GM19043 (cell line): ENCODE measurements at regions not wholly inside any gene's neighbourhood (a gene's known extent, or its start where the extent isn't known, plus 50 kb on each side); places are given as distances from the start of the nearest gene placed in this dataset.
"Not testable (repeated sequence)": the region's sequence is repeated elsewhere in the genome, so short reads cannot be mapped to it uniquely, and the experiment has no call there.

Experiments
- ATAC-seq: cut with Tn5 transposase; IDR thresholded peaks from one replicate; pipeline ENCODE4 v1.9.1; 2021; ENCODE audit warnings: low read depth; ENCODE audit not compliant: unreplicated experiment

- no peak for ATAC-seq
Observed at GRCh38 chr2:57617318-57617717, 429.3 kb upstream of the VRK2 start.

GRCh38 chr2:57621122-57621663 lies 425.4 kb upstream of the VRK2 start:
- ATAC-seq = no peak

- no peak for ATAC-seq
Observed at GRCh38 chr2:57622009-57622408, 424.6 kb upstream of the VRK2 start.

- ATAC-seq = no peak
Observed at GRCh38 chr2:57656198-57656597, 390.4 kb upstream of the VRK2 start.

DNA sequence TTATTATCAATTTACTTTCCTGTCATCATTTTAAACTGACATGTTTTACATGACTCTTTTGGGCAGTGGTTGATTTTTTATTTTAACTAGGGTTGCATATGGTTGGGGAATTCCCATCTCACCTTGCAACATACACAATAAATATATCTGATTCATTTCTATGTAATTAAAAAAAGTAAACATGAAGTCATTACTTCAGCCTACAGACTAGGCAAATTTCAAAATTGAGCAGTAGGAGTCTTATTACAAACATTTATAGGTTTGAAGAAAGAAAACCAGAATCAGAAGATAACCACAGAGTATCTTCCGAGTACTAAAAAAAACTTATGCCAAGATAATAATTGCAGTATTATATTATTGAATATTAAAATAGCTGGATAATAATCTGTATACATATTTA lies 377.0 kb upstream of the VRK2 start:
- no peak for ATAC-seq

DNA sequence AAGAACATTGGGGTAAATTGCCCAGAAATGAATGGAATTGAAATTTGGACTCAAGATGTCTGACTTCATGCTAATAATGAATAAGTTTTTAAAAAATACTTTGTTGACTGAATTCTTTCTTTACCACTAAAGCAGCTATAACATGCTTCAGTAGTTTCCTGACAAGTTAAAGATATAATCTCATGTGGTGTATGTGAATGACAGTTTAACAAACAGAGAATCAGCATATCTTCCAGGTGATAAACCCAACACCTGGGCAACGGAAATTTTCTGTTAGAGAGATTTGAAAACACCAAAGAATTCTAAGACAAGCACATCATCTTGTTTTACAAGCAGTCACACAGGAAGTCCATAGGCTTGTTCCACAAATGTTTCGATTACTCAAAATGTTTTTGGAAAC lies 372.6 kb upstream of the VRK2 start:
- ATAC-seq = no peak

DNA sequence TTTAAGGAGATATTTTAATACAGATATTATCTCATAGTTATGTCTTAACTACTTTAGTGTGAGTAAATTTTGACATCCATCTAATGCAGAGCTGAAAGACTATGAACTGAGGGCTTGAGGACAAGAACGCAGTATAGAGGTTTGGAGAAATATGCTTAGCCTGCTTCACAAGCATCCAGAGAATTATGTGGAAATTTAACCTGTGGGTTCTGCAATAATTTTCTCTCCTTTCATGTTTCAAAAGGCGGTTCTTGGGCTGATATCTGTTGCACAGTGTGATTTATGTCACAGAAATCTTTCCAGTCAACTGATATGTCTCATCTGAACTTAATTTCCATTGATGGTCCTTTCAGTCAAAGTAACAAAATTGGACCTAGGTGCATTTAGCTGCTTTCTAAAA lies 371.9 kb upstream of the VRK2 start:
- ATAC-seq = no peak

- ATAC-seq = no peak
Observed at GRCh38 chr2:57677296-57677695, 369.3 kb upstream of the VRK2 start.

DNA sequence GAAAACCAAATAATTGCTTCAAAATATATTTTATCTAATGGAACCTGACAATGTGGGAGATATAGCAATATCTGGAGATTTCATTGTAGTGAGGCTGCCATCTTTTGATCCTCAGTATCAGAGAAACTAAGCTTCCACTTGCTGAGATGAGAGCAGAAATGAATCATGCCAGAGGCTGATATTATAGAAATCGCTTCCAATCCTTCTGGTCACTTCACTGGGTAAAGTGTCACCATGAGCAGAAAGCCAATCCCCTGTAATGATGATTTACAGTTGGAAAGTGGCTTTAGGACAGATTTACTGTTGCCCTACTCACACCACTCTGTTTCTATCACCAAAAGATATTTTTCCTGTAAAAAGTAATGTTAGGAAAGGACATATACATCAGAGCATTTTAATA lies 365.0 kb upstream of the VRK2 start:
- ATAC-seq = no peak

DNA sequence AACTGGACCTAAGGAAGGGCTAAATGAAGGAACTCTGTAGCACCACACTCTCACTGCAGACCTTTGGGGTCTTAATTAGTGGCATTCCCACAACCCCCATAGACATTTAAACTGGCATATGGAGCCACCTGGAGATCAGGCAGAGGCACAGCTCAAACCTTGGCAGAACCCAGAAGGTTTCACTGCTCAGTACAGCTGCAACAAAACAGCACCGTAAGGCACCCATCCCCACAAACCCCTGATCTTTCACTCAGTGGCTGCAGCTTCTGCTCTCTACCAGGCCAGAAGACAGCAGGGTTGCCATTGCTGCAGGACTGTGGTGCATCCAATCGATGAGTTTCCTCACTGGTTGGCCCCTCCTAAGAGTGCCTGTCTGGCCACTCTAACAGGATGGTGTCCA lies 361.6 kb upstream of the VRK2 start:
- no peak for ATAC-seq

DNA sequence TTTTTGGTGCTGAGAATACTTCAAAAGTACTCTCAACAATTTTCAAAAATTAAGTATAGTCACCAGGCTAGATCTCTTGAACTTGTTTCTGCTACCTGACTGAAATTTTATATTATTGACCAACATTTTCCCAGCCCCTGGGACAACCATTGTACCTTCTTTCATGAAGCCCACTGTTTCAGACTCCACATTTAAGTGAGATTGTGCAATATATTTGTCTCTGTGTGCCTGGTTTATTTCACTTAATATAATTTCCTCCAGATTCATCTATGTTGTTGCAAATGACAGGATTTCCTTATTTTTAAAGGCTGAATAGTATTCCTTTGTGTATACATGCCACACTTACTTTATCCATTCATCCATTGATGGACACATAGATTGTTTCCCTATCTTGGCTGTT lies 354.2 kb upstream of the VRK2 start:
- no peak for ATAC-seq

DNA sequence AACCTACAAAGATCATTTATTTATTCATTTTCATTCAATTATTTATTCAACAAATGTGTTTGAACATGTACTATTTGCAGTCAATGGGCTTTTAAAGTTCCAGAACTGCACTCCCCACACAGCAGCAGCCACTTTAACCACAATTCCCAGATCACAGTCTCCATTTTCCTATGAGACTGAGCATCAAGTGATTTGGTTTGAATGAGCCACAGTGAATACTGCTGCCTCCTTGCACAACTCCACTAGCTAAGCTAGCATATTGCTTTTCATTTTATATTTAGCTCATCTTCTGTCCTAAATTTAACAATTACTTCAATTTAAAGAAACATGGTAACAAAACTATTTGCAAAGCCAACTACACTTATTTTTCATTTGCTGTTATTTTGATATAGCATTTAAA lies 353.4 kb upstream of the VRK2 start:
- ATAC-seq = no peak

DNA sequence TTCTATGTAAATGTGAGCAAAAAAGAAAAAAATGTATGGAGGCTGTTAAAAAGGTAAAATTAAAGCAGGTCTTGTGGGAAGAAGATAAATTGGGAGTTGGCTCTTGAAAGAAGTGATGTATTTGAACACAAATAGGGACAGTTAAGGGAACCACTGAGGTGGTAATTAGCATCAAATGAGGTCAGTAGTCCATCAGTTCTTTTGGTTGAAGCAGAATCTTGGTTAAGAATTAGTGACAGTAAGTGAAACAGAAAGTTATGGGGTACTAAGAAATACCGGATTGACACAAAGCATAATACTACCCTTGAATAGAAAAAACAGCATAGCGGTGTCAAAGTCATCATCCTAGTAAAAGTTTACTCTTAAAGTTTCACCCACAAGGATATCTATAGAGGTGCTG lies 352.6 kb upstream of the VRK2 start:
- no peak for ATAC-seq

DNA sequence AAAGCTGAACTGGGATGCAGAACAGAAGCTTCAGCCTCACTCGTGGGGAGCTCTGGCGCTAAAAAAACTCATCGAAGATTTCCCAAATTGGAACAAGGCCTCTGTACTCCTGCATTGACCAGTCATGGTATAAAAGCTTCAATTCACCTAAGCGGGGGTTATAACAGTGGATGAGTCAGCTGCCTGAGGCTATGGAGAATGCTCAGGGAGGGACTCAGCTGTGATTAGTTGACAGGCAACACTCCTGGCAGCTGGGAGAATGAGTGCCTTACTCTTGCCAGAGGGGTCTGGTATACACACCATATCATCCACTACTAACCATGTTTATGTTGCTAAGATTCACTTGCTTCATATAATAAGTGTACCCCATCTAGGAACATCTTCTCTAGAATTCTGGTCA lies 350.6 kb upstream of the VRK2 start:
- ATAC-seq = no peak

DNA sequence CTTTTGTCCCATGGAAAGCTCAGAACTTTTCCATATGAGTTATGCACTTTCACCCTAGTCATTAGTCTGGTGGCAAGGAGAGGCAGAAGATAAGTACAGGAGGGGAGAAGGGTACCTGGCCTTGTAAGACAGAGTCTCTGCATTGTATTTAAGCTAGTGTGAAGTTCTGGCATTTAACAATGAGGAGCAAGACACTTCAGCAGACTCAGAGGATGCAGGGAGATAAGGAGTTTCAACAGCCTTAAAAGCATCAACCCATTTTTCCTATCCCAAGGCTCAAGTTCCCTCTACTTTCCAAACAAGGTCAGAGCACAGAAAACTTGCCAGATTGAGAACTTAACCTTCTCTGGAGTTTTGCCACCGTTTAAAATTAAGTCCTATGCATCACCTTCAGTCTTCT lies 348.2 kb upstream of the VRK2 start:
- no peak for ATAC-seq

- no peak for ATAC-seq
Observed at GRCh38 chr2:57698935-57699449, 347.6 kb upstream of the VRK2 start.

DNA sequence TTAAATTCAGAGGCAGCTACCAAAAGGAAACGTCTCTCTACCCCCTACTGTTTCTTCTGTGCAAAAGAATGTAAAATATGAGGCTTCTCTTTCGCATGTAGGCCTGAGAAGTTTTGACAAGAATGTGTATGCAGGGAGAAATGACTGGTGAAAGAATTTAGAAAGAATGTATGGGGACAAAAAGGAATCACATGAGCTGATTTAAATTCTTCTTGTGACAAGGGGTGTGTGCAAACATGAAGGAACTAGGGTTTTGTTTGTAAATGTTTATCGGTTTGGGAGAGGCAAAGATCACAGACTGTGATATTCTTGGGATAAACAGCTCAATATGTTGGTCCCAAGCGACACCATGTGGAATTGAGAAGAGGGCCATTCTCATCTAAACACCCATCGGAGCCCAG lies 345.2 kb upstream of the VRK2 start:
- ATAC-seq = no peak

DNA sequence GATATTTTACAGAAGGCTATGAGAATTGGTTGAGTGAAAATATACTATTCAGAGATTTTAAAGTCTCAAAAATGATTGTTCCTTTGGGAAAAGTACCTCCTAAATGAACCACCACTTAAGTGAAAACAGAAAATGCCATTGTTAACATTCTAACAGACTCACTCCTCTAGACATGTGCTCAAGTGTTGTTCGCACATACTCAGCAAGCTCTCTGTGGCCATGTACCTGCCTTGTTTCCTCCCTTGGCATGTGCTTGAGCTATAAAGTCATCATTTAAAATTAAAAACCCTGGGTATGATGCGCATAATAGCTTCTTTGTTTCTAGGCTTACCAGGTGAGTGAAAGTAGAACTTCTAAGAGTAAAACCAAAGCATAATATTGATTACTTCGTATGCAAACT lies 343.2 kb upstream of the VRK2 start:
- no peak for ATAC-seq

DNA sequence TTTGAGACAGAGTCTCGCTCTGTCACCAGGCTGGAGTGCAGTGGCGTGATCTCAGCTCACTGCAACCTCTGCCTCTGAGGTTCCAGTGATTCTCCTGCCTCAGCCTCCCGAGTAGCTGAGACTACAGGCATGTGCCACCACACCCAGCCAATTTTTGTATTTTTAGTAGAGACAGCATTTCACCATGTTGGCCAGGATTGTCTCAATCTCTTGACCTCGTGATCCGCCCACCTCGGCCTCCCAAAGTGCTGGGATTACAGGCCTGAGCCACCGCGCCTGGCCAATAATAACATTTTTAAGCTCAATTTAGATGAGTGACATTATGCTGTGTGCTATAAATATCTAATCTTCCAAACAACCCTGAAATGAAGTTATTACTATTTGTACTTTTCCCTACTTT lies 338.8 kb upstream of the VRK2 start:
- ATAC-seq = not testable (repeated sequence)

DNA sequence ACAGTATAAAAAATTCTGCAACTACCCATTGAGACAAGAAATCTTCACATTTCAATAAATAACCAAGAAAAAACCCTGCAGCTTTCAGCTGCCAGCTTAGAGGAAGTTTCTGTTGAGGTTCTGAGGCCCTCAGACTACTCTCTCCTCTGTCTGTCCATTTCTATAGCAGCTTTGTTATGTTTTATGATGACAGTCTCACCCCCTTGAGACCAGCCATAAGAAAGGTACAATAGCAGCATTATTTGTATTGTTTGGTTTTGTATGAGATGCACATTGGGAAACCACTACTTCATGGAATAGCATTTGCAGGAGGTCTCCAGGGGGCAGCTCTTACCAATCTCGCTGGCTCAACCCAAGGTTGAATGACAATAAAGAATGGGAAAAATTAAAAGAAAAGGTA lies 334.6 kb upstream of the VRK2 start:
- no peak for ATAC-seq

DNA sequence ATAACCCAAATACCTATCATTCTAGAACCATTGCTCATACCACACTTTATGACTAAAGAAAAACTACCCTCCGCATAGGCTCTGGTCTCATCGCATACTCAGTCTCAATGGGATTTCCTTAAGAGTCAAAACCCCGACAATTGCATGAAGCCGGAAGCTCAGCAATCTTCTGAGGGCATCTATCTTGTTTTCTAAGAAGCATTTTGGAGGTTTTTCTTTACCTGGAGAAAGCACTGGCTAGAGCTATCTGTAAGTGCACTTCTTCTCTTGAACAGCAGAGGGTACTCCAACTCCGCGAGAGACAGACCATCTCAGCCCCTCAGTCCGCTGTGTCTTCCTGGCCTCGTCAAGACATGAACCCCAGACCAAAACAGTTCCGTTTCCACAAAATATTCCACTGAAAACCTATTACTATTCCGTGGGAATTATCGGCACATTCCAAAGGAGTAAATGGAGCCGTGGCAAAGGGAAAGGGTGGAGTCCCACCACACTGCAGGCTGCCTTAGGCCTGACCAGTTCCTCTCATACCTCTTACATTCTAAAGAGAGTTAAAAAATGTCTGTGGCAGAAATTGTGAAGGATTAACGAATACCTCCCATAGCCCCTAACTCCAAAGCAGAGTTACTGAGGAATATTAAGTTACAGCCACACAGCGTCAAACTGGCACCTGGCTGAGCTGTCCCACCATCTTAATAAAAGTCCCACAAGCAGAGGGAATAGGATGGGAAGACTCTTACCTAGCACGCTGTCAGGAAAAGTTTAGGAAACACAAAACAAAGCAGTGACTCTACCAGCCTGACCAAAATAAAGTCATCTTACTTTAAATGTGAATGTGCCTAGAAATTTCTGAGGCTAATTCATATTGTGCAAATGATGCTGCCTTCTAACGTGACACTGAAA lies 325.6 kb upstream of the VRK2 start:
- peak; percentile 98 for ATAC-seq

DNA sequence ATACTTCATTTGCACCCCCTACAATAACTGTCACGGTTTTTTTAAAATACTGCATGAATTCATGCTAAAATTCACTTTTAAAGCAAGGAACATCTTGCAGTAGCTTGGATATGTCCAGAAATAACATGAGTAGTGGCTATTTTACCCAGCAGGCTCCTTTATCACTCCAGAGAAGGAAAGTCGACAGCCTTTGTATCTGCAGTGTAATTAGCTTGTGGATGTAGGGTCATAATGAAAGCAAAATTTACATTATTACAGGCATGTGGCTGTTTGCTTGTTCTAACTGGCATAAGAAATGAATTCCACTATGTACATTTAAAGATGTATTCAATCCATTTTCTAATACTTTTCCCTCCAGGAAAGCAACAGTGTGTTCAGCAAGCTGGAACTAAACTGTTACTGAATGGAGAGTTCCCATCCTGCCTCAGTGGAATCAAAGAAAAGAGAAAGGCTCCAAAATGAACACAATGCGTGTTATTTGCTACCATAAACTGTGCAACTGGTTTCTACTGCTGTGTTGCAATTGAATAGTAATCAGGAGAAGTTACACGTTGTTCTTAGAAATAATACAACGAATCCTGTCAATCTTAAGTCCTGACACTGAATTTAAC lies 321.2 kb upstream of the VRK2 start:
- no peak for ATAC-seq
